ENCODE measurements at regions not wholly inside any gene's neighbourhood (a gene's known extent, or its start where the extent isn't known, plus 50 kb on each side); places are given as distances from the start of the nearest gene placed in this dataset.

DNA sequence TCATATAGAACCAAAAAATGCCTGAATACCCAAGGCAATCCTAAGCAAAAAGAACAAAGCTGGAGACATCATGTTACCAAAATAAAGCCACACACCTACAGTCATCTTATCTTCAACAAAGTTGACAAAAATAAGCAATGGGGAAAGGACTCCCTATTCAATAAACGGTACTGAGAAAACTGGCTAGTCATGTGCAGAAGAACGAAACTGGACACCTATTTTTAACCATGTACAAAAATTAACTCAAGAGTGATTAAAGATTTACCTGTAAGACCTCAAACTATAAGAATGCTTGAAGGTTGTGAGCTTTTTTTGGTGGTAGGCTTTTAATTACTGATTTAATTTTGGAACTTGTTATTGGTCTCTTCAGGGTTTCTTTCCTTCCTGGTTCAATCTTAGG lies 236.0 kb upstream of the DEFB112 start:
- TF ChIP-seq, protein P1, sequence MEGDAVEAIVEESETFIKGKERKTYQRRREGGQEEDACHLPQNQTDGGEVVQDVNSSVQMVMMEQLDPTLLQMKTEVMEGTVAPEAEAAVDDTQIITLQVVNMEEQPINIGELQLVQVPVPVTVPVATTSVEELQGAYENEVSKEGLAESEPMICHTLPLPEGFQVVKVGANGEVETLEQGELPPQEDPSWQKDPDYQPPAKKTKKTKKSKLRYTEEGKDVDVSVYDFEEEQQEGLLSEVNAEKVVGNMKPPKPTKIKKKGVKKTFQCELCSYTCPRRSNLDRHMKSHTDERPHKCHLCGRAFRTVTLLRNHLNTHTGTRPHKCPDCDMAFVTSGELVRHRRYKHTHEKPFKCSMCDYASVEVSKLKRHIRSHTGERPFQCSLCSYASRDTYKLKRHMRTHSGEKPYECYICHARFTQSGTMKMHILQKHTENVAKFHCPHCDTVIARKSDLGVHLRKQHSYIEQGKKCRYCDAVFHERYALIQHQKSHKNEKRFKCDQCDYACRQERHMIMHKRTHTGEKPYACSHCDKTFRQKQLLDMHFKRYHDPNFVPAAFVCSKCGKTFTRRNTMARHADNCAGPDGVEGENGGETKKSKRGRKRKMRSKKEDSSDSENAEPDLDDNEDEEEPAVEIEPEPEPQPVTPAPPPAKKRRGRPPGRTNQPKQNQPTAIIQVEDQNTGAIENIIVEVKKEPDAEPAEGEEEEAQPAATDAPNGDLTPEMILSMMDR (IDR thresholded peaks at IDR 0.05): no peak
- TF ChIP-seq POLR2A (IDR thresholded peaks at IDR 0.05): no peak

All from esophagus squamous epithelium (tissue), 4 donors.